ENCODE measurements at regions not wholly inside any gene's neighbourhood (a gene's known extent, or its start where the extent isn't known, plus 50 kb on each side); places are given as distances from the start of the nearest gene placed in this dataset.

GRCh38 chr3:156014489-156014888, 105.9 kb upstream of the KCNAB1 start:
- TF ChIP-seq CTCF (IDR thresholded peaks at IDR 0.05; ENCODE audit: insufficient read depth, low read depth, low read length) = no peak
- TF ChIP-seq EZH2 (IDR thresholded peaks at IDR 0.05; ENCODE audit: insufficient read depth, low read length) = no peak

Measured in astrocyte (in vitro differentiated cells and primary cell).